ENCODE measurements at regions not wholly inside any gene's neighbourhood (a gene's known extent, or its start where the extent isn't known, plus 50 kb on each side); places are given as distances from the start of the nearest gene placed in this dataset.

DNA sequence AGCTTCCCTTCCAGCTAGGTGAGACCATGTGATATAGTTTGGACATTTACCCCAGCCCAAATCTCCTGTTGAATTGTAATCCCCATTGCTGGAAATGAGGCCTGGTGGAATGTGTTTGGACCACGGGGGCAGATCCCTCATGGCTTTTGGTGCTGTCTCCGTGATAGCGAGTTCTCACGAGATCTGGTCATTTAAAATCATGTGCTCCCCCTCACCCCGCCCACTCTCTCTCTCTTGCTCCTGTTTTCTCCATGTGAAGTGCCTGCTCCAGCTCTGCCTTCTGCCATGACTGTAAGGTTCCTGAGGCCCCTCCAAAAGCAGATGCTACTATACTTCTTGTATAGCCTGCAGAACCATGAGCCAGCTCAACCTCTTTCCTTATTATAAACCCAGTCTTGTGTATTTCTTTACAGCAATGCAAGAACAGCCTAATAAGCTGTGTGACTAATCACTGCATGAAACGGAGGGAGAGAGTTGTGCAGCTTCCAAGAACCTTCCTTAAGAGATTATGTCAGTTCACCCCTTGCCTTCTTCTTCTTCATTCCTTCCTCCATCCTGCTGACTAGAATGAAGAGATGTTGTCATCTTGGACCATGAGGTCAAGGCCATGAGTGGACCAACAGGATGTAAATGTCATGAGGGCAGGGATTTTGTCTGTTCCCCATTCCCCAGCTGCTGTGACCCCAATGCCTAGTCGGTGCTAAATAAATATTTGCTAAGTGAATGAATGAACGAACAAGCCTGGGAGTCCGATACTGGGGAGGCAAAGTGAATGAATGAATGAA, 91.0 kb downstream of the CPN2 start:
- Histone ChIP-seq H3K4me3 (no peak overlapping the region), H2AFZ (no peak overlapping the region), H3K36me3 (replicated peaks; ENCODE audit: insufficient read depth, low read depth) (no peaks in the 10 kb centered on the region), H4K20me1 (ENCODE audit: insufficient read depth, poor library complexity, severe bottlenecking) (no peaks in the 10 kb centered on the region), H3K9me2 (replicated peaks; ENCODE audit: insufficient read depth) (no peaks in the 10 kb centered on the region), H3K9me3 (ENCODE audit: low read depth) (no peaks in the 10 kb centered on the region), H3K27me3 (no peaks in the 10 kb centered on the region), H3K4me1 (ENCODE audit: insufficient read depth) (no peaks in the 10 kb centered on the region), H3K27ac (no peak overlapping the region), H3K4me2 (no peak overlapping the region), H3K79me2 (no peaks in the 10 kb centered on the region)
- no peak for DNase-seq (ENCODE audit: low spot score)
- 79% methylated on average over 9 of the region's 9 CpGs for WGBS (ENCODE audit: low lambda C conversion rate, missing lambda C conversion rate)
- TF ChIP-seq, protein P1, sequence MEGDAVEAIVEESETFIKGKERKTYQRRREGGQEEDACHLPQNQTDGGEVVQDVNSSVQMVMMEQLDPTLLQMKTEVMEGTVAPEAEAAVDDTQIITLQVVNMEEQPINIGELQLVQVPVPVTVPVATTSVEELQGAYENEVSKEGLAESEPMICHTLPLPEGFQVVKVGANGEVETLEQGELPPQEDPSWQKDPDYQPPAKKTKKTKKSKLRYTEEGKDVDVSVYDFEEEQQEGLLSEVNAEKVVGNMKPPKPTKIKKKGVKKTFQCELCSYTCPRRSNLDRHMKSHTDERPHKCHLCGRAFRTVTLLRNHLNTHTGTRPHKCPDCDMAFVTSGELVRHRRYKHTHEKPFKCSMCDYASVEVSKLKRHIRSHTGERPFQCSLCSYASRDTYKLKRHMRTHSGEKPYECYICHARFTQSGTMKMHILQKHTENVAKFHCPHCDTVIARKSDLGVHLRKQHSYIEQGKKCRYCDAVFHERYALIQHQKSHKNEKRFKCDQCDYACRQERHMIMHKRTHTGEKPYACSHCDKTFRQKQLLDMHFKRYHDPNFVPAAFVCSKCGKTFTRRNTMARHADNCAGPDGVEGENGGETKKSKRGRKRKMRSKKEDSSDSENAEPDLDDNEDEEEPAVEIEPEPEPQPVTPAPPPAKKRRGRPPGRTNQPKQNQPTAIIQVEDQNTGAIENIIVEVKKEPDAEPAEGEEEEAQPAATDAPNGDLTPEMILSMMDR (IDR thresholded peaks at IDR 0.05; ENCODE audit: poor library complexity) = no peak
- TF ChIP-seq EZH2phosphoT487 (IDR thresholded peaks at IDR 0.05; ENCODE audit: low read depth, severe bottlenecking, unreplicated experiment) = no peak
- TF ChIP-seq EZH2 (IDR thresholded peaks at IDR 0.05; ENCODE audit: borderline replicate concordance) = no peak

DNA sequence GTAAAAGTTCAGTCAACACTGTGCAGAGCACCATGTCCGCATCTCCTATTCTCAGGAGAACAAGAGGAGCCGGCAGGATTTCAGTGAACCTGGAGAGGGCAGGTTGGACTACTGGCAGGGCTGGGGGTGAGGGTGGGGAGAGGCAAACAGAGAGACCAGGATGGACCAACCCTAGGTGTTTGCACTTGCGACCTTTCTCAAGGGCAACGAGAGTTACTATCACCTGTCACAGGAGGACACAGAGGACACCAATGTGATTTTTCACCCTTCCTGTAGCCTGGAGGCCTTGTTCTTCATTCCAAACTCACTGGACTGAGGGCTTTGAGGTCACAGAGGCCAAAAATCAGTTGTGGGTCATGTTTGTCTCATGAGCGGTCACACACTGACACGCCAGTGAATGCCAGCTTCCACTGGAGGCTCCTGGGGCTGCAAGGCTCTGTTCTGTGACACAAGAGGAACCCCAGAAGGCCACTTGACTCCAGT, 89.5 kb downstream of the CPN2 start:
- H3K4me2 ChIP-seq = no peak overlapping the region

DNA sequence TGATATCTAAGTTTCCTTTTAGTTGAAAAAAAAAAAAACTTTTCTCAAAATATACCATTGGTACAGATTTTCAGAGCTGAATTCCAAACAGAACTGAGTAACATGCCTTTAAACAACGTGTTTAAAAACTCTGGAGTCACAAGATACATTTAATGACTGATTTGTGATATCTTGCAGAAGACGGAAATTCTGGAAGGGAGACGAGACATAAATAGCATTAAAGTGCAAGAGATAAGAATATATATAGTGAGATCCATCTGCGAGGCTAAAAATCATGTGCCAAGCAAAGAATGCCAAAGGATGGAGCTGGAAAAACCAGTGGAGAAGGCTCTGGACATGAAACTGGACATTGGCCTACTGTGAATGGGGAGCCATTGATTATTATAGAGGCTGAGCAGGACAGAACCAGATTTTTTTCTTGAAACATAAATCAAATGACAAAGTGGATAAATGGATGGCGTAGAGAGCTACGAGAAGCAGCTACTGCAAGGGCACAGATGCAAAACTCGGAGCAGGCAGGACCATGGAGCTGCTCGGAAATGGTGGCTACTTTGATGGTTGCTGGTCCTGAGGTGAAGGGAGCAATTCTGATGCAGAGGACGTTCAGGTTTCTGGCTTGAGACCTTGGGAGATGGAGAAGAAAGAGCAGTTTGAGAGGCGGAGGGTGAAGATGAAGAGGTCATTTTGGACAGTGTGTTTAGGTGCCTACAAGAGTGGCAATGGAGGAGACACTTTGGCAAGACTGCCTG, 88.8 kb downstream of the CPN2 start:
- 75% methylated on average over 10 of the region's 10 CpGs for WGBS (ENCODE audit: low lambda C conversion rate, missing lambda C conversion rate)

More for the DNA sequence above, 89.5 kb downstream of the CPN2 start:
- Histone ChIP-seq H3K4me3 (no peak overlapping the region), H3K9me3 (ENCODE audit: low read depth) (no peaks in the 10 kb centered on the region), H3K9me2 (replicated peaks; ENCODE audit: insufficient read depth) (no peaks in the 10 kb centered on the region), H2AFZ (no peak overlapping the region), H3K4me1 (ENCODE audit: insufficient read depth) (peaks cover 5% of the 10 kb centered on the region), H3K79me2 (no peaks in the 10 kb centered on the region), H3K27ac (peak overlapping the region; percentile 5), H4K20me1 (ENCODE audit: insufficient read depth, poor library complexity, severe bottlenecking) (no peaks in the 10 kb centered on the region), H3K27me3 (no peaks in the 10 kb centered on the region), H3K36me3 (replicated peaks; ENCODE audit: insufficient read depth, low read depth) (no peaks in the 10 kb centered on the region)
- TF ChIP-seq, protein P1 (IDR thresholded peaks at IDR 0.05; ENCODE audit: poor library complexity) = no peak
- TF ChIP-seq EZH2 (IDR thresholded peaks at IDR 0.05; ENCODE audit: borderline replicate concordance) (no peak), EZH2phosphoT487 (IDR thresholded peaks at IDR 0.05; ENCODE audit: low read depth, severe bottlenecking, unreplicated experiment) (no peak)
- no peak for DNase-seq (ENCODE audit: low spot score)
- 75% methylated on average over 6 of the region's 6 CpGs for WGBS (ENCODE audit: low lambda C conversion rate, missing lambda C conversion rate)

More for the DNA sequence above, 88.8 kb downstream of the CPN2 start:
- H3K4me3 ChIP-seq = no peak overlapping the region
- H2AFZ ChIP-seq = no peak overlapping the region
- H3K4me2 ChIP-seq = no peak overlapping the region
- no peaks in the 10 kb centered on the region for H3K9me3 ChIP-seq (ENCODE audit: low read depth)
- H3K79me2 ChIP-seq = no peaks in the 10 kb centered on the region
- H3K9me2 ChIP-seq (replicated peaks; ENCODE audit: insufficient read depth) = no peaks in the 10 kb centered on the region
- no peaks in the 10 kb centered on the region for H3K27me3 ChIP-seq
- H3K36me3 ChIP-seq (replicated peaks; ENCODE audit: insufficient read depth, low read depth) = no peaks in the 10 kb centered on the region
- H3K4me1 ChIP-seq (ENCODE audit: insufficient read depth) = peaks cover 5% of the 10 kb centered on the region
- TF ChIP-seq EZH2 (IDR thresholded peaks at IDR 0.05; ENCODE audit: borderline replicate concordance) = no peak
- TF ChIP-seq, protein P1 (IDR thresholded peaks at IDR 0.05; ENCODE audit: poor library complexity) = no peak
- TF ChIP-seq EZH2phosphoT487 (IDR thresholded peaks at IDR 0.05; ENCODE audit: low read depth, severe bottlenecking, unreplicated experiment) = no peak
- H4K20me1 ChIP-seq (ENCODE audit: insufficient read depth, poor library complexity, severe bottlenecking) = no peaks in the 10 kb centered on the region
- no peak for DNase-seq (ENCODE audit: low spot score)
- H3K27ac ChIP-seq = peak overlapping the region; percentile 5
